GM12872 (cell line): ENCODE measurements at regions not wholly inside any gene's neighbourhood (a gene's known extent, or its start where the extent isn't known, plus 50 kb on each side); places are given as distances from the start of the nearest gene placed in this dataset.

ENCODE experiments used
- TF ChIP-seq, protein P1 (sequence below): IDR thresholded peaks from 3 replicates; pipeline ENCODE4 v1.5.1; 2011; ENCODE audit warnings: low read depth, mild to moderate bottlenecking, low read length, moderate library complexity; ENCODE audit not compliant: insufficient read depth

DNA sequence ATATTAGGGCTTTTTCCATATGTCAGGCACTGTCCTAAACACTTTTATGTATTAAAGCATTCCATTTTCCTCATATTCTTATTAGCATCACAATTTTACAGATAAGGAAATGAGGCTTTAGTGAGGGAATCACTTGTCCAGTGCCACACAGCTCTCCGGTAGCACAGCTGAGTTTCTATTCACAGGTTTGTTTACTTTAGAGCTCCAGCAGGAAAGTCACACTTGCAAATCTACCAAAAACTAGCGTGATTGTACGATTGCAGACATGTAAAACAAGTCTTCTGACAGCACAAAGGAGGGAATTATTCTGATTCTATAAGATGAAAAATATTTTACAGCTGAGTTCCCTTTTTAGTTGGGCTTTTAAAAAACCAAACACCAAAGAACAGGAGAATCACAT is 472.1 kb downstream of the TMA16 start:
- TF ChIP-seq, protein P1, sequence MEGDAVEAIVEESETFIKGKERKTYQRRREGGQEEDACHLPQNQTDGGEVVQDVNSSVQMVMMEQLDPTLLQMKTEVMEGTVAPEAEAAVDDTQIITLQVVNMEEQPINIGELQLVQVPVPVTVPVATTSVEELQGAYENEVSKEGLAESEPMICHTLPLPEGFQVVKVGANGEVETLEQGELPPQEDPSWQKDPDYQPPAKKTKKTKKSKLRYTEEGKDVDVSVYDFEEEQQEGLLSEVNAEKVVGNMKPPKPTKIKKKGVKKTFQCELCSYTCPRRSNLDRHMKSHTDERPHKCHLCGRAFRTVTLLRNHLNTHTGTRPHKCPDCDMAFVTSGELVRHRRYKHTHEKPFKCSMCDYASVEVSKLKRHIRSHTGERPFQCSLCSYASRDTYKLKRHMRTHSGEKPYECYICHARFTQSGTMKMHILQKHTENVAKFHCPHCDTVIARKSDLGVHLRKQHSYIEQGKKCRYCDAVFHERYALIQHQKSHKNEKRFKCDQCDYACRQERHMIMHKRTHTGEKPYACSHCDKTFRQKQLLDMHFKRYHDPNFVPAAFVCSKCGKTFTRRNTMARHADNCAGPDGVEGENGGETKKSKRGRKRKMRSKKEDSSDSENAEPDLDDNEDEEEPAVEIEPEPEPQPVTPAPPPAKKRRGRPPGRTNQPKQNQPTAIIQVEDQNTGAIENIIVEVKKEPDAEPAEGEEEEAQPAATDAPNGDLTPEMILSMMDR: no peak

DNA sequence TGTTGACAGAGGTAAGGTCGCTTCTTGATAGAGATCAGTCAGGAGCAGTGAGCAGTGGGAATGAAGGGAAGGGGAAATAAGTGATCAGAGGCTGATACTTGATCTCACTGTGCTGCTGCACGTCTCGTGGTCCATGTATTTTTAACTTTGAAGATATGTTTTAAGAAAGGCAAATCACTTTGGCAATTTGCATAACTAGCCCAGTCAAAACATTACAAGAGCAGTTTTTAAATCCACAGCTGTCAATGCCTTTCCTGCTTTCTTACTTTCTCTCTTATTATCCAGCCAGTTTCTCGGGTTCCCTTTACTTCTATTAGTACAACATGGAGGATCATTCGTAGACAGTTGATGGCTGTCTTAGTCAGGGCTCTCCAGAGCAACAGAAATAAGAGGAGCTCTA is 472.8 kb downstream of the TMA16 start:
- TF ChIP-seq, protein P1: no peak

DNA sequence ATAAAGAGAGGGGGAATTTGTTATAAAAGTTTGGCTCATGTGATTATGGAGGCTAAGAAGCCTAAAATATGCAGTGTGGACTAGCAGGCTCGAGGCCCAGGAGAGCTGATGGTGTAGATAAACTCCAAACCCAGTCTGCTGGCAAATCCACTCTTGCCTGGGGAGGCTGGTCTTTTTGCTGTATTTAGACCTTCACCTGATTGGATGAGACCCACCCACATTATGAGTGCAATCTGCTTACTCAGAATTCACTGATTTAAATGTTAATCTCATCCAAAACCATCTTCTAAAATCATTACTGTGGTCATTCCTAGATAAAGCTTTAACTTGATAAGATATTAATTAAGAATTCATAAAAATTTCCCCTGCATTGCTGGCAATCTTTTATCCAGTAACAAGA is 473.2 kb downstream of the TMA16 start:
- TF ChIP-seq, protein P1: no peak

DNA sequence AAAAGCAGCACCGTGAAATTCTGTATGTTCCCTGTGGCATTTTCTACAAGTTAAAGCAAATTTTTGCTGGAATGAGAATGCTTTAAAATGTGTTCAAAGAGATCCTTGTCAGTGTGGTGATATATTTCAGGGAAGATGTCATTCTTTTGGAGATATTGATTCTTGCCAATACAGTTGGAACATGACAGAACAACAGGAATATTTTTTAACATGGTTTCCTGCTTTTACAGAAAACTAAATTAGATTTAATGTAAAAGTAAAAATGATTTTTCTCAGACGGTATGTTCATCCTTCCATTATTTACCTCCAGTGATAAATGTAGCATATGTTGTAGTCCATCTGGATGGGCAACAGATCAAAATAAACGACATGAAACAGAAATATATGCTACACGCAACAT is 474.8 kb downstream of the TMA16 start:
- TF ChIP-seq, protein P1: no peak

DNA sequence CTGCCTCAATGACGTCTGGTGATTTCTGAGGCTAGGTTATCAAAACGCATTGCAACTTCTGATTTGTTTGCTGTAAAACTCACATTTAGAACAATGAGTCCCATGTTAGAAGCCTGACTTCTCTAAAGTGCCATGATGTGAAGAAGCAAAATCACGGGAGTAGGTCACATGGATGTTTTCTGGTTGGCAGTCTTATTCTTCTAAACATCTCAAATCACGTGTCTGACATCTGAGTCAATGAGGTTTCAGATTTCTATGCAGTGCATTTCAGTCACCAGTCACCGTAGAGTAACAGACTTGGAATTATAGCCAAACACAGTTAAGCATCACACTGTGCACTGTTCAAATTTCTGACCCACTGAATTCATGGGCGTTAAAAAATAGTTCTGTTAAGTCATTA is 482.1 kb downstream of the TMA16 start:
- TF ChIP-seq, protein P1: no peak

DNA sequence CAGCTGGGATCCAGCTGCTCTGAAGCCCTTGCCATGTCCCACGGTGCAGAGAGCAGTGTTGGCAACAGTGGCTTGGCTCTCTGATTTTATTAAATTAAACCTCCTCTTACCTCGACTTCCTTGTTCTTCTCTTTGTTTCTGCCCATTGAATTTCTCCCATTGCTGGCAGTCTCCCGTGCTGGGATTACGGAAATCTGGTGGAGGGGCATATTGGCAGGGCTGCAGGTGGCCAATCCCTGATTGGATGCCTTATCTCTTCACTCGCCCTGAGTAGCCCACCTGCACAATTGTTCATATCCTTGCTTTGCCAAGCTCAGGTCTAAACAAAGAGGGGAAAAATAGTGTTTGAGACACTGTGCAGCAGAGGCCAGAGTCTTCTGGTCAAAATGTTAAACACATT is 493.9 kb downstream of the TMA16 start:
- TF ChIP-seq, protein P1: no peak

DNA sequence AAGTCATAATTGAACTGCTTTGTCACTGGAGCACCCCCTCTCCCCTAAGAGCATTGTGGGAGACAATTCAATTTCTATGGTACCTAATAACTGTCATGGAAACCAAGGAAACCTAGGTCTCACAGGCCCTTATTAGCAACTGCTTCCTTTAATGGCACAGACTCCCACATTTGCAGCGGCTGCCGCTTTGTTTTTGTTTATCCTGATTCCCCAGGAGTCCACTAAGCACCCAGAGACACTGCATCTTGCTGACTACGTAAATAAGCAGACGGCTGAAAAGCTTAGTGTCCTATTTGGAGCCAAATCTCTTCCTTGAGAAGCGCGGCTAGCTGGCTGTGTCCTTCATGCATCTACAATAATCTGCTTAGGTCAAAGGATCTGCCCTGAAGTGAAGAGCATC is 494.4 kb downstream of the TMA16 start:
- TF ChIP-seq, protein P1: no peak
